HCT116 (cell line): ENCODE measurements at regions not wholly inside any gene's neighbourhood (a gene's known extent, or its start where the extent isn't known, plus 50 kb on each side); places are given as distances from the start of the nearest gene placed in this dataset.

Source experiments
- ATAC-seq: fragments of 200-7000 bp; cut with Tn5 transposase; 2 replicates; pipeline ENCODE4 v1.9.1; 2020; ENCODE audit warnings: mild to moderate bottlenecking, moderate library complexity
- BruUV-seq: library from RNA; stranded (reverse); fragments of 400-500 nt; replicated peaks from 2 replicates; lab custom pipeline; 2021; lab: Mats Ljungman, UMichigan
- CTCF ChIA-PET: fragments of 300-600 bp; sonication (Branson Sonifier 250); formaldehyde crosslinking; loops from one replicate; lab custom pipeline; 2021; ENCODE audit warnings: antibody characterized with exemption; lab: Charles Lee
- POLR2A ChIA-PET: fragments of 300-600, 350-600 bp; sonication (Branson Sonifier 250); formaldehyde crosslinking; loops from one replicate; lab custom pipeline; 2021; ENCODE audit warnings: antibody characterized with exemption; lab: Charles Lee
- RAD21 ChIA-PET, 2 experiments: fragments of 300-600 bp; sonication (Branson Sonifier 250); formaldehyde crosslinking; loops; one replicate each; lab custom pipeline; 2023; ENCODE audit warnings: low total read pairs in 2 of 2; ENCODE audit not compliant: uncharacterized antibody in 2 of 2, unreplicated experiment in 2 of 2, low non-redundant PET in 1 of 2; lab: Charles Lee
- DNase-seq: peaks from one replicate; pipeline ENCODE4 v3.0.0-alpha.2; 2010; ENCODE audit warnings: low read depth, low spot score
- H2AFZ ChIP-seq: fragments of 200-600 bp; shearing (Covaris generic), sonication (generic); 2 replicates; pipeline ENCODE4 v1.6.1; 2017; ENCODE audit warnings: low read depth, mixed run types, mixed read lengths, antibody characterized with exemption, low read length; ENCODE audit not compliant: poor library complexity, severe bottlenecking
- H3K27ac ChIP-seq: 2 replicates; pipeline ENCODE4 v1.5.1; 2012; ENCODE audit warnings: low read depth, low read length
- H3K27me3 ChIP-seq: fragments of 200-600 bp; sonication (generic); 2 replicates; pipeline ENCODE4 v1.6.1; 2016; ENCODE audit warnings: mixed run types, low read length, mixed read lengths; ENCODE audit not compliant: insufficient read depth
- H3K36me3 ChIP-seq, 2 experiments: fragments of 200-500 bp in 1 of 2; fragments of 200-600 bp in 1 of 2; sonication (Bioruptor generic) in 1 of 2; sonication (generic) in 1 of 2; 2 replicates each; pipeline versions ENCODE4 v1.5.1 to v1.6.1; 2014 to 2016; ENCODE audit warnings: low read length in 2 of 2, inconsistent platforms in 1 of 2, mixed read lengths in 1 of 2, mixed run types in 1 of 2; ENCODE audit not compliant: insufficient read depth in 2 of 2, control insufficient read depth in 1 of 2
- H3K4me1 ChIP-seq, 2 experiments: fragments of 200-600 bp in 1 of 2; sonication (generic) in 1 of 2; 2 replicates each; pipeline versions ENCODE4 v1.5.1 to v1.6.1; 2012 to 2017; ENCODE audit warnings: low read length in 2 of 2, inconsistent platforms in 1 of 2, mild to moderate bottlenecking in 1 of 2, mixed read lengths in 1 of 2, mixed run types in 1 of 2, moderate library complexity in 1 of 2; ENCODE audit not compliant: insufficient read depth in 2 of 2, control insufficient read depth in 1 of 2
- H3K4me2 ChIP-seq: fragments of 200-600 bp; sonication (generic); 2 replicates; pipeline ENCODE4 v1.6.1; 2017; ENCODE audit warnings: mixed run types, low read length, mixed read lengths
- H3K4me3 ChIP-seq, 2 experiments: fragments of 200-600 bp in 1 of 2; sonication (generic) in 1 of 2; replicated peaks in 1 of 2; 2 replicates each; pipeline ENCODE4 v1.5.1; 2011 to 2016; ENCODE audit warnings: low read length in 2 of 2, control low read depth in 1 of 2, low read depth in 1 of 2, mild to moderate bottlenecking in 1 of 2, mixed read lengths in 1 of 2, mixed run types in 1 of 2
- H3K79me2 ChIP-seq: fragments of 200-600 bp; sonication (generic); 2 replicates; pipeline ENCODE4 v1.6.1; 2017; ENCODE audit warnings: mild to moderate bottlenecking, mixed run types, low read length, moderate library complexity, mixed read lengths; ENCODE audit not compliant: insufficient read depth
- H3K9ac ChIP-seq: fragments of 200-600 bp; sonication (generic); 2 replicates; pipeline ENCODE4 v1.6.1; 2016; ENCODE audit warnings: low read length, mixed read lengths
- H3K9me2 ChIP-seq: fragments of 200-600 bp; sonication (generic), shearing (Covaris generic); 2 replicates; pipeline ENCODE4 v1.6.1; 2017; ENCODE audit warnings: mixed run types, mild to moderate bottlenecking, moderate library complexity; ENCODE audit not compliant: insufficient read depth
- H3K9me3 ChIP-seq, 2 experiments: fragments of 200-500 bp in 1 of 2; fragments of 200-600 bp in 1 of 2; sonication (Bioruptor generic) in 1 of 2; sonication (generic) in 1 of 2; 2 replicates each; pipeline ENCODE4 v1.6.1; 2014 to 2017; ENCODE audit warnings: low read length in 2 of 2, mixed read lengths in 2 of 2, inconsistent platforms in 1 of 2, low read depth in 1 of 2, mild to moderate bottlenecking in 1 of 2, mixed run types in 1 of 2, moderate library complexity in 1 of 2; ENCODE audit not compliant: control insufficient read depth in 1 of 2, insufficient read depth in 1 of 2
- H4K20me1 ChIP-seq: fragments of 200-600 bp; sonication (generic), shearing (Covaris generic); 2 replicates; pipeline ENCODE4 v1.6.1; 2017; ENCODE audit warnings: mixed run types, mild to moderate bottlenecking, moderate library complexity; ENCODE audit not compliant: insufficient read depth
- ELF1 ChIP-seq: IDR thresholded peaks from 2 replicates; pipeline ENCODE4 v1.6.1; 2012; ENCODE audit warnings: low read depth, borderline replicate concordance
- MAX ChIP-seq: IDR thresholded peaks from 2 replicates; pipeline ENCODE4 v1.6.1; 2012
- POLR2A ChIP-seq: IDR thresholded peaks from 2 replicates; pipeline ENCODE4 v1.7.0; 2011; ENCODE audit warnings: borderline replicate concordance; ENCODE audit not compliant: insufficient read depth, insufficient read length; ENCODE audit errors: extremely low read depth
- SP1 ChIP-seq: IDR thresholded peaks from 2 replicates; pipeline ENCODE4 v1.6.1; 2012; ENCODE audit warnings: low read depth
- intact Hi-C: fragments of 100-400 bp; cut with micrococcal nuclease; formaldehyde crosslinking; loops from 2 replicates; pipeline ENCODE4 v1.10.0; 2022

- TF ChIP-seq MAX (no peak), SP1 (no peak)
- TF ChIP-seq, all 23 proteins: peak for 0
- POLR2A ChIA-PET, result no interaction called here
- no TSS peak for BruUV-seq
- DNase-seq (no peak), ATAC-seq (no peak)
- Histone ChIP-seq H3K9me2 (no peaks in the 10 kb centered on the region), H3K4me1 (no peaks in the 10 kb centered on the region), H3K9ac (no peak overlapping the region), H3K79me2 (no peaks in the 10 kb centered on the region), H3K9me3 (no peaks in the 10 kb centered on the region; a peak in 1 of 4 replicates), H3K36me3 (no peaks in the 10 kb centered on the region), H3K27me3 (no peaks in the 10 kb centered on the region), H3K4me2 (no peak overlapping the region), H3K27ac (no peak overlapping the region), H4K20me1 (no peaks in the 10 kb centered on the region), H3K4me3 (no peak overlapping the region), H2AFZ (no peak overlapping the region)
- intact Hi-C loops, result no loop called here
- RAD21 ChIA-PET, result no interaction called here
- CTCF ChIA-PET, result no interaction called here
Measured at GRCh38 chr13:80684217-80684991, 343.5 kb upstream of the SPRY2 start.

- H3K4me3 ChIP-seq, result no peak overlapping the region
- ChIA-PET RAD21 (no interaction called here), CTCF (no interaction called here), POLR2A (no interaction called here)
- no peak for TF ChIP-seq POLR2A
- TF ChIP-seq ELF1, result no peak
- no TSS peak for BruUV-seq
- DNase-seq, result no peak
- no peak overlapping the region for H3K4me2 ChIP-seq
- H3K9ac ChIP-seq, result no peak overlapping the region
- no peaks in the 10 kb centered on the region for H3K4me1 ChIP-seq
- H3K9me3 ChIP-seq, result no peaks in the 10 kb centered on the region; a peak in 1 of 4 replicates
- no peak overlapping the region for H3K27ac ChIP-seq
- no peaks in the 10 kb centered on the region for H3K79me2 ChIP-seq
- no peak overlapping the region for H2AFZ ChIP-seq
- H3K9me2 ChIP-seq, result no peaks in the 10 kb centered on the region
- intact Hi-C loops, result no loop called here
- ATAC-seq, result no peak
- H3K27me3 ChIP-seq, result no peaks in the 10 kb centered on the region
- H3K36me3 ChIP-seq, result no peaks in the 10 kb centered on the region
- H4K20me1 ChIP-seq, result no peaks in the 10 kb centered on the region
Measured at GRCh38 chr13:80680786-80681366, 339.9 kb upstream of the SPRY2 start.
